Osteocyte (in vitro differentiated cells): ENCODE measurements at regions not wholly inside any gene's neighbourhood (a gene's known extent, or its start where the extent isn't known, plus 50 kb on each side); places are given as distances from the start of the nearest gene placed in this dataset.

Source experiments
- DNase-seq: peaks from one replicate; pipeline ENCODE4 v3.0.0; 2021; ENCODE audit warnings: mixed read lengths; ENCODE audit not compliant: unreplicated experiment; ENCODE audit errors: extremely low spot score
- H3K27ac Mint-ChIP-seq: one replicate; pipeline ENCODE4 v1.8.0; 2021; ENCODE audit warnings: mild to moderate bottlenecking, mixed read lengths; ENCODE audit not compliant: unreplicated experiment
- H3K27me3 Mint-ChIP-seq: one replicate; pipeline ENCODE4 v1.8.0; 2021; ENCODE audit warnings: mixed read lengths; ENCODE audit not compliant: unreplicated experiment
- H3K36me3 Mint-ChIP-seq: one replicate; pipeline ENCODE4 v1.8.0; 2021; ENCODE audit warnings: mixed read lengths; ENCODE audit not compliant: unreplicated experiment
- H3K4me1 Mint-ChIP-seq: one replicate; pipeline ENCODE4 v1.8.0; 2021; ENCODE audit warnings: mixed read lengths; ENCODE audit not compliant: unreplicated experiment
- H3K4me3 Mint-ChIP-seq: one replicate; pipeline ENCODE4 v1.8.0; 2021; ENCODE audit warnings: mild to moderate bottlenecking, moderate library complexity, mixed read lengths; ENCODE audit not compliant: unreplicated experiment
- H3K9me3 Mint-ChIP-seq: one replicate; pipeline ENCODE4 v1.8.0; 2021; ENCODE audit warnings: mixed read lengths; ENCODE audit not compliant: unreplicated experiment
- CTCF ChIP-seq: fragments of 200-600 bp; sonication (generic); IDR thresholded peaks from 2 replicates; pipeline ENCODE4 v1.5.0; 2021; ENCODE audit warnings: antibody characterized with exemption, mild to moderate bottlenecking, moderate library complexity

- peaks cover 37% of the 10 kb centered on the region for H3K9me3 Mint-ChIP-seq
- DNase-seq = no peak
- no peaks in the 10 kb centered on the region for H3K36me3 Mint-ChIP-seq
- no peak for TF ChIP-seq CTCF
- H3K27ac Mint-ChIP-seq = no peak overlapping the region
- H3K27me3 Mint-ChIP-seq = peaks cover 2% of the 10 kb centered on the region
- H3K4me1 Mint-ChIP-seq = no peaks in the 10 kb centered on the region
- no peak overlapping the region for H3K4me3 Mint-ChIP-seq
Observed at GRCh38 chr16:52690468-52690867, 143.5 kb upstream of the TOX3 start.

- Mint-ChIP-seq H3K27ac (no peak overlapping the region), H3K36me3 (no peaks in the 10 kb centered on the region), H3K4me1 (no peaks in the 10 kb centered on the region), H3K9me3 (no peaks in the 10 kb centered on the region), H3K4me3 (no peak overlapping the region), H3K27me3 (no peaks in the 10 kb centered on the region)
- TF ChIP-seq CTCF = no peak
- DNase-seq = no peak
Observed at GRCh38 chr16:52680993-52681392, 134.1 kb upstream of the TOX3 start.

- DNase-seq = no peak
- no peak overlapping the region for H3K4me3 Mint-ChIP-seq
- H3K36me3 Mint-ChIP-seq = no peaks in the 10 kb centered on the region
- no peak for TF ChIP-seq CTCF
- no peaks in the 10 kb centered on the region for H3K27me3 Mint-ChIP-seq
- H3K4me1 Mint-ChIP-seq = no peaks in the 10 kb centered on the region
- no peaks in the 10 kb centered on the region for H3K9me3 Mint-ChIP-seq
- H3K27ac Mint-ChIP-seq = no peak overlapping the region
Observed at GRCh38 chr16:52677501-52677900, 130.6 kb upstream of the TOX3 start.

- Mint-ChIP-seq H3K27ac (no peak overlapping the region), H3K9me3 (peaks cover 1% of the 10 kb centered on the region), H3K4me1 (no peaks in the 10 kb centered on the region), H3K4me3 (no peak overlapping the region), H3K27me3 (no peaks in the 10 kb centered on the region), H3K36me3 (no peaks in the 10 kb centered on the region)
- TF ChIP-seq CTCF = no peak
- DNase-seq = no peak
Observed at GRCh38 chr16:52676959-52677358, 130.0 kb upstream of the TOX3 start.

GRCh38 chr16:52671590-52671989 lies 124.6 kb upstream of the TOX3 start:
- H3K9me3 Mint-ChIP-seq = peaks cover 4% of the 10 kb centered on the region
- DNase-seq = no peak
- no peaks in the 10 kb centered on the region for H3K4me1 Mint-ChIP-seq
- H3K27ac Mint-ChIP-seq = no peak overlapping the region
- H3K27me3 Mint-ChIP-seq = no peaks in the 10 kb centered on the region
- no peak overlapping the region for H3K4me3 Mint-ChIP-seq
- no peak for TF ChIP-seq CTCF
- no peaks in the 10 kb centered on the region for H3K36me3 Mint-ChIP-seq
